ENCODE measurements at regions not wholly inside any gene's neighbourhood (a gene's known extent, or its start where the extent isn't known, plus 50 kb on each side); places are given as distances from the start of the nearest gene placed in this dataset.

DNA sequence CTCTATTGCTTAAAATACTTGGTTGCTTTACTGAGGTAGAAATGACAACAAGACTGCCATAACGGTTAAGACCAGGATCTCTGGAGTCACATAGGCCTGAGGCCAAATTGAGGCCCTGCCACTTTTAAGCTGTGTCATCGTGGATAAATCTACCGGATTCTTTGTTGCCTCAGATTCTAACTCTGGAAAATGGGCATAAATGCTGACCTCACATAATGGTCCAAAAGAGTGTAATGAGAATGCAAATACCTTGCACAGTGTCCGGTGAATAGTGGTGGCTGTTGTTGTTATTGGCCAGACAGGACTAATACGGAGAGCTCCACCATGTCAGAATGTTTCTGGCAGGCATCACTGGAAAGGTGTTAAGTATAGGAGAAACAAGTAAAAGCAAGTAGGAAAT is 346.1 kb downstream of the LMO4 start:
- no peak for DNase-seq
- Histone ChIP-seq H3K27me3 (ENCODE audit: low read depth) (no peaks in the 10 kb centered on the region), H3K4me3 (no peak overlapping the region), H3K9me3 (no peaks in the 10 kb centered on the region), H3K4me1 (no peaks in the 10 kb centered on the region), H3K36me3 (no peaks in the 10 kb centered on the region), H3K27ac (no peak overlapping the region)
- TF ChIP-seq CTCF (IDR thresholded peaks at IDR 0.05): no peak
- intact Hi-C loops (cut with DNase I): no loop called here
- no peak for ATAC-seq

GRCh38 chr1:87678266-87678665 is 349.6 kb downstream of the LMO4 start:
- intact Hi-C loops (cut with DNase I): no loop called here
- no peak for ATAC-seq
- no peaks in the 10 kb centered on the region for H3K4me1 ChIP-seq
- H3K9me3 ChIP-seq: no peaks in the 10 kb centered on the region
- DNase-seq: no peak
- H3K27ac ChIP-seq: no peak overlapping the region
- H3K36me3 ChIP-seq: no peaks in the 10 kb centered on the region
- H3K27me3 ChIP-seq (ENCODE audit: low read depth): no peaks in the 10 kb centered on the region
- H3K4me3 ChIP-seq: no peak overlapping the region
- no peak for TF ChIP-seq CTCF (IDR thresholded peaks at IDR 0.05)

DNA sequence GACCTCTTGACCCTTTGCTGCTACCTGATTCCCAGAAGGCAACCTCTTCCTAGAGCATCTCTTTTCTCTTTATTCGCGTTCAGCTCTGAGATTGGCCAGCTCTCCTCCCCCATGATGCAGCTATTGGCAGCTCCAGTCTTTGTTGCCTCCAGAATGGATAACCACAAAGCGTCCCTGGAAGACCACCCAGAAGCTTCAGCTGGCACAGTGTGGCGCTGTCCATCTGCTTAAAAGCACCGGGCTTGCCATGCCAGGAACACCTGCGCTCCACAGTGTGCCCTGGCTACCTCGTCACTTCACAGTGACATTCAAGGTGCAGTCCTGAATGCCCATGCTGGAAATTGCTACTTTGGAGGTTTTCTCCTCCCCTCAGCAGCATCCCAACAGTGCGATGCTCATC is 353.9 kb downstream of the LMO4 start:
- Histone ChIP-seq H3K27ac (no peak overlapping the region), H3K36me3 (no peaks in the 10 kb centered on the region), H3K9me3 (no peaks in the 10 kb centered on the region), H3K4me1 (peaks cover 12% of the 10 kb centered on the region), H3K4me3 (no peak overlapping the region), H3K27me3 (ENCODE audit: low read depth) (no peaks in the 10 kb centered on the region)
- intact Hi-C loops (cut with DNase I): no loop called here
- TF ChIP-seq CTCF (IDR thresholded peaks at IDR 0.05): no peak
- ATAC-seq (no peak), DNase-seq (no peak)

DNA sequence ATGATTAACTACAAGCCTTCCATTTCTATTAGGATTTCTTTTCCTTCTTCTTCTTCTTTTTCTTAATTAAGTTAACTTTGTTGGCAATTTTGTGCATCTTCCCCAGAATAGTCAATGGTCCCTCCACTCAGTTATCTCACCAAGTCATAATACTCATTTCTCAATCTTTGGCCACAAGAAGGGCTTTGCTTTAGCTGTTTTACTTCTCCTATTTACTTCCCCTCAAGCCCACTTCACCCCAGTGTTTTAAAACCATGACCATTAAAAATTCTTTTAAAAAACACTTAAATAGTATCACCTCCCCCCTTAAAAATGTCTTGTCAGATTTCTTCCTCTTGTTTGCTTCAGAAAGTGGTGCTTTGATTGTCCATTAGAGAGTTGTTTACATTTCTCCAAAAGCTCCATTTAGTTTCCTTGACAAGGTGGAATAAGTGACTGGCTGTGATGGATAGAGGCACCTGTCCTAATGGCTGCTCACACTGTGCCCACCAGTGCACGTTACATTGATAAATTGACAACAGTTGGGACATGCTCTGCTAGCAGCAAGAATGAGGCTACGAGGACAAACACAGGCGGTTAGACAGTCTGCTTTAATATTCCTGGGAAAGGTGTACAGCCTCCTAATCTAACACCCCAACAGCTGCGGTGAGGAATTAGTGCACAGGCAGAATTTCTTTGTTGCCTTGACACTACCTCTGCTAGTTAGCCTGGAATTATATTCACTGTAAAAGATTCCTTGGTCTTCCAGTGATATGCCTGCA is 354.7 kb downstream of the LMO4 start:
- DNase-seq (no peak), ATAC-seq (peak in 1 of 2 donors; percentile 39)
- Histone ChIP-seq H3K27ac (peak overlapping the region; percentile 64), H3K9me3 (no peaks in the 10 kb centered on the region), H3K4me1 (peaks cover 12% of the 10 kb centered on the region), H3K27me3 (ENCODE audit: low read depth) (no peaks in the 10 kb centered on the region), H3K4me3 (peak overlapping the region; percentile 53), H3K36me3 (no peaks in the 10 kb centered on the region)
- intact Hi-C loops (cut with DNase I): no loop called here
- no peak for TF ChIP-seq CTCF (IDR thresholded peaks at IDR 0.05)

DNA sequence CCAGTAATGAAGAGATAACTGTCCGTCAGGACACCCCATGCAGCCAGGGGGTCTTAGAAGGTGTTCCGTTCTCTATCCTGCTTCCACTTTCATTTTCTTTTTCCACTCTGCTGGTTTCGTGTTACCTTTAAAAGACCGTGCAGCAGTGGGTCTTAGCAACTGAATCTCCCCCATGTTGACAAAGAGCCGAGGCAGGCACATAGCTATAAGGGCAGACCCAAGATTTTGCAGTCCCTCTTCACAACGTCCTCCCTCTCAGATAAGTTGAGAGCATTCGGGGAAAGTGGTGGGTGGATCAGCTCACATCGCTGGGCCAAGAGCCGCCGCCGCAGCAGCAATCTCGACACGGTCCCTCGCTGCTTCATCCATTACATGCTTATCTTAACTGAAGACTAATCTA is 355.5 kb downstream of the LMO4 start:
- peak; percentile 58 to 86 for ATAC-seq
- peak overlapping the region; percentile 53 for H3K4me3 ChIP-seq
- peak overlapping the region; percentile 64 for H3K27ac ChIP-seq
- no peaks in the 10 kb centered on the region for H3K9me3 ChIP-seq
- peaks cover 12% of the 10 kb centered on the region for H3K4me1 ChIP-seq
- no peaks in the 10 kb centered on the region for H3K36me3 ChIP-seq
- H3K27me3 ChIP-seq (ENCODE audit: low read depth): no peaks in the 10 kb centered on the region
- intact Hi-C loops (cut with DNase I): no loop called here
- DNase-seq: no peak
- no peak for TF ChIP-seq CTCF (IDR thresholded peaks at IDR 0.05)
